Right kidney (tissue), 1 donor: ENCODE measurements at regions not wholly inside any gene's neighbourhood (a gene's known extent, or its start where the extent isn't known, plus 50 kb on each side); places are given as distances from the start of the nearest gene placed in this dataset.
"Not testable (repeated sequence)": the region's sequence is repeated elsewhere in the genome, so short reads cannot be mapped to it uniquely, and the experiment has no call there.

Experiments
- DNase-seq: peaks from one replicate; pipeline ENCODE4 v3.0.0-alpha.2; 2016

DNA sequence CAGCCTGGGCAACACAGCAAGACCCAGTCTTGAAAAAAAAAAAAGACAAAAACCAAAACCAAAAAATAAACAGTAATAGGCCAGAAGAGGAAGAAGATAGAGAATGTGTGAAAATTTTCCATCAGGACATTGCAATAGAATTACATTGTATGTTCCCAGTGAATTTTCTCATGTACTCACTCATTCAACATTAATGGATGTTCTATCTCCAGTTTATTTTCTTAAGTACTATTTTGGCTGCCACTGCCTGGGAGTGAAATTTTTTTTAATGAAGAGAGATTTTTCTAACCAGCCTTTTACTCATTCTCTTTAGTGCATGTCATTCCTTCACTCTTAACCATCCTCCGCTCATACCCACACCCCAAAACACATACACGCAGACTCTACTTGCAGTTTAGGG lies 282.8 kb downstream of the ALDH8A1 start:
- DNase-seq: no peak

DNA sequence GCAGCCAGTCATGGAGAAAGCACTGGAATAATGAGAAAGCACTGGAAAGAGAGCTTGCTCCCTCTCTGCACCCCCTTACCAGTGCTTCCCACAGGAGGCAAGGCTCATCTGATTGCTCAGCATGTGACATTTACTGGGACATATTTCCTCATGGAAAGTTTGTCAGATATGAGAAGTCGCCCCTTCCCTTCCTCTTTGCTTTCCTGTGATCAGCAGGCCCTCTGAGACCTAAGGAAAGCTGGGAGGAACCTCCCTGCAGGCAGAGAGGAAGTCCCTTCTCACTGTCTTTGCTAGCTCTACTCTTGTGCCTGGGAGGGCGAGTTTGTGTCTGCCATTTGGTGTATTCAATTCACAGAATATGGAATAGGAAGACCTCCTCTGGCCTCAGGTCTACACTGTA lies 283.8 kb downstream of the ALDH8A1 start:
- no peak for DNase-seq

DNA sequence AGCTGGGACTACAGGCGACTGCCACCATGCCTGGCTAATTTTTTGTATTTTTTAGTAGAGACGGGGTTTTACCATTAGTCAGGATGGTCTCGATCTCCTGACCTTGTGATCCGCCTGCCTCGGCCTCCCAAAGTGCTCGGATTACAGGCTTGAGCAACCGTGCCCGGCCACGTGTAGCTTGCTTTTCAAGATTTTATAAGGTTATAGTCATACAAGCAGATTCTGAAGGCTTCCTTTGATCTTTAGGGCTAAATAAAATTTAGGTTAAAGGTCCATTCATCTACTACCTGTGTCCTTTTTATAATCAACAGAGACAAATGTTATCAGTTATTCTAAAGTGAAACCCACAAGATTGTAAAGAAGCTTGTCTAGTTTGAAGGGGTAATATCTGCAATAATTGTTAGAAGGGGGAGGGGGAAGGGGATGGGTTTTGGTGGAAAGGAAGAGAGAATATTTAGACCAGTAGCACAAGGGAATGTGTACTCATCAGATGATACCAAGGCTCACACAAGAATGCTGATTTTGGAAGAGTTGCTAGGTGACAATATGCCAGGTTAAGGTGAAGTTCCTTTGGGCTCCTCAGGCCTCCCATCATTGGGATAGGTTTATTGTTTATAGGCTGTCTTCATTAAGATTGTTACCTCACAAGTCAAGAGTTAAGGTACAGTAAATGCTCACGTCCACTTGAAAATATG lies 284.7 kb downstream of the ALDH8A1 start:
- DNase-seq: no peak

DNA sequence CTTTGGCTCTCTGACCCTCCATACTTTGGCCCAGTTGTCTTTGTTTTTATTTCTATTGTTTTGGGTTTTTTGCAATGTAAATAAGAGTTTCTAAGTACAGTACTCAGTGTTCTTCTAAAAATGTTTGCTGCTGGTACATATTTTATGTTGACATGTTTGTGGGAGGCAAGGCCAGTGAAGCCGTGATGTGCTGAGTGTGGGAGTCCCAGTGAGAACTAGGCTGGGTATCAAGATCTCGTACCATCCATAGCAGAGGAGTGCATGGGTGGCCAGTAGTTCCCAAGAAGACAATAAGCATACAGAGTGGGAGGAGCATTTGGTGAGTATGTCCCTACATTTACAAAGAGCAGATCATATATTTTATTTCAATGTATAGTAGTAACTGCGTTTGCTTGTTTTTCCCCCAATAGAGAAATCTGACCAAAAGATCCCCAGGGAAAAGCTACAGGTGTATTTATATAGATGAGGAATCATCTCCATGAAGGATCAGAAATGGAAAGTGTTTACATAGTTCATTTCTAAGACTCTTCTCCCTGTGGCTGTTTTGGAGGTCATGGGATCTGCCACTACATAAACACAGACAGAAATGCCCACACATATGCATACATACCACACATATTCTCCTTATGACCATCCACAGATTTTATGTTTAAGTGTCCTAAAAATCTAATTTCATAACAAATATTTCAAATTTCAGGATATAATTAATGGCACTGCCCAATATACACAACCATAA lies 285.9 kb downstream of the ALDH8A1 start:
- no peak for DNase-seq

DNA sequence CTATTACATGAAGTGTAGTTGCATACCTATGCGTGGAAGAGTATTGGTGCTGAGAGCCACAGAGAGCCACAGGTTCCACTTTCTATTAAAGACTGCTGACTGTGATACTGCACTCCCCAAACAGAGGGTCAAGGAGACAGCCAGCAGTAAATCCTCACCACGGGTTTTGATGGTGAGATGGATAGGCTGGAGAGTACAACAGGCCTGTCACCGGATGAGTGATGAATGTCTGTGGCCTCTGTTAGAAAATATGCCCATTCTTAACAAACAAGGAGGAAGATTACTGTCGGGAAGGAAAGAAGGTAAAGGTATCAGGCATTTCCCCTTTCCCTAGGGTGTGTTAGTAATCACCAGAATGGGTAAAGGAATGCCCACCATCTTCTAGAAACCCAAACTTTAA lies 286.5 kb downstream of the ALDH8A1 start:
- no peak for DNase-seq

DNA sequence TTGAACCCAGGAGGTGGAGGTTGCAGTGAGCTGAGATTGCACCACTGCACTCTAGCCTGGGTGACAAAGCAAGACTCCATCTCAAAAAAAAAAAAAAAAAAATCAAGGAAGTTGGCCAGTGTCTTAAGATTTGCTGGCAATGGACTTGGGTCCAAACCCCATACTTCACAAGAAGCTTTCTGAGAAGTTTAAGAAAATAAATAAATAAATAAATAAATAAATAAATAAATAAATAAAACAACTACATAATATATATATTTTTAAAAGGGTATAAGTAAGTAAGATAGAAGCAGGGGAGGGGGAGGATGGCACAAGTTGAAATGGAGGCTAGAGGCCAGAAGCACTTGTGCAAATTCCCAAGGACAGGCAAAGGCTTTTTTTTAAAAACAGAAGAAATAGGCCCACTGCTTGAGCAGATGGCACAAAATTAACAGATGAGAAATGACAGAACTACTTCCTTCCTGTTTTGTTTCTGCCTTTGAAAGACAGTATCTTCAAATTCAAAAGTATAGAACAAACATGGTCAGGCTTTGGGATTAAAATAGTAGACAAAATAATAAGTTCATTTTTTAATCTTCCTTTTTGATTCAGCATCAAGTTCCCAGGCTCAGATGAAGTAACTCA lies 287.7 kb downstream of the ALDH8A1 start:
- no peak for DNase-seq

DNA sequence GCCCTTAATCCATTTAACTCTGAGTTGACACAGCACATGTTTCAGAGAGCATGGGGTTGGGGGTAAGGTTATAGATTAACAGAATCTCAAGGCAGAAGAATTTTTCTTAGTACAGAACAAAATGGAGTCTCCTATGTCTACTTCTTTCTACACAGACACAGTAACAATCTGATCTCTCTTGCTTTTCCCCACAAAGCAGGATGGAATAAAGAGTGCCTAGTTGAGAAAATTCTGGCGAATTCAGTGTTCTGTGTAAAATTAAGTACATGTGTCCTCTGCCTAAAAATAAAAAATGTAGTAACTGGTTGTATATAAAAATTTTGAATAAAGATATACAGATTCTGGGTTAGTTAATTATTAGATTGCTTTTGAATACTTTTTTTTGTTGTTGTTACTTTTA lies 290.0 kb downstream of the ALDH8A1 start:
- DNase-seq: not testable (repeated sequence)

DNA sequence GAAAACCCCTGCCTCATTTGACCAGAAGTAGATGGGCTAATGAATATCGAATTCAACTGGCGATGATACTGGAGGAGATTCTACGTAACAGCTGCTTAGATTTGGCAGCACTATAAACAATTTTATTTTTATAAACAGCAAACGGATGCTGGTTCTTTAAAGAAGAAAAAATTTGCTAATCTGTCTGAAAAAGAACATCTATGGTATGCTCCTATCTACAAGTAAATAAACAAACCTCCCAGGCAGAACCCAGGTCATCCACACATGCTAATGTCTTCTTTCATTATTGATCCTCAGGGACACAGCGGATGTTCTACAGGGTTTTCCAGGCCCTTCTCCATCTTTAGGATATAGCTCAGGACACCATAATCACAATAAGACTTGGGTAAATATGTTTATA lies 291.3 kb downstream of the ALDH8A1 start:
- DNase-seq: no peak

DNA sequence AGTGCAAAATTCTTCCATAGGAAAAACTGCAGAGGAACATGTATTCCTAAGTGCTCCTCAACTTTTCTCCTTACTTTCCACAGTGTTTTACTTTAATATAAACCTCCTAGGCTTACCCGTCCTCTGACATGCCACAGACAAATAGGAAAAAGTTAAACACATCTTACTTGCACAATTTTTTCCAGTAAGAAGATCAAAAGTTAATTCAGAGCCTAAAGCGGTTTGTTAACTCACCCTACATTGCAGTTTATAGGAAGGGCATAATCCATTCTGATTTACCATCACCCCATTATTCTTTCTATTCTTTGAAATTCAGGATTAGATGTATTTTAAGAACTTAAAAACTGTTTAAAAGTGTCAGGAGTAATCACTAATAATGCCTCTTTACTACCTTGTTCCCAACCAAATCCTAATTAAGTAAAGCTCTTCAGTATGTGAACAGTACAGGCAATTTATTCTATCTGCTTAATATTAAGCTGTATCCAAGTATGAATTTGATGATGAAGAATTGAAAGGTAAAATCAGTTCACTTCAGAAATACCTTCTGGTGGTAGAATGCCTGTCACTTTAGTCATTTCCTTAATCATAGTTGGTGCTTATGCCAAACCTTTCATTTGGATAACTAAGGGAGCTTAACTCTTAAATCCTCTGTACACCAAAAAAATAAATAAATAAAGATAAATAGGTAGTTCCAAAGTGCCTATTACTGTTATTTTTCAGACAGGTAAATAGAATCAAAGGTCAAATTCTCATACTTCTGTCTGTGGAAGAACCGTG lies 292.0 kb downstream of the ALDH8A1 start:
- DNase-seq: no peak

DNA sequence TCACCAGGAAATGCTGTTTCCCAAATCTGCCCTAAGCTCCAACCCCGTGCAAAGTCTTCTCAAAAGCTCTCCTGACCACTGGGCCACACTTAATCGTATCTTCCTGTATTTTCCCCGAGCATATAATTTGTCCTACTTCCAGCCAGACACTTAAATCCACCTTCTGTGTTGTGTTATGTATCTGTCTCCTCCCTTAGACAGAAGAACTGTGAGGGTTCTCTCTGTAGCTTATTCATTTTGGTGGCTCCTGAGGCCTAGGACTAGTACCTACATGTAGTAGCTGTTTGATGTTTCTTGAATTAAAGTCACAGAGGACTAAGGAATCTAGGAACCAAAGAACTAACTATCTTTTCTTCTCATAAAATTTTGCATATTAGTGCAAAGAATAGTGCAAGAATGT lies 292.6 kb downstream of the ALDH8A1 start:
- DNase-seq: no peak

DNA sequence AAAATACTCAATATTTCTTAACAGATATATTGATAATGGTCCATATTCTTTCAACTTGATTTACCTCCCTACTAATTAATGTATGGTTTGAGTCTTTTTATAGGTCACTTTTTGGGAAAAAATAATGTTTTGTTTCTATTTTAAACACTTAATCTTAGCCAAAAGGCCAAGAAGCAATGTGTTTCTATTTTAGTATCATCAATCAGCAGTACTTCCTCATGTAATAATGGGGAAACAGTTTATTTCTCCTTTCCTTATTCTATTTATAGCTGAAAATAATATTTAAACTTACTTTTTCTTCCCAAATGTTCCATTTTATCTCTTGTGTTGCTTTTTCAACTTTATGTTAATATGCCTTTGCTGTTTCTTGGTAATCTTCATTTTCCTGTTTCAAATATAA lies 295.1 kb downstream of the ALDH8A1 start:
- no peak for DNase-seq

DNA sequence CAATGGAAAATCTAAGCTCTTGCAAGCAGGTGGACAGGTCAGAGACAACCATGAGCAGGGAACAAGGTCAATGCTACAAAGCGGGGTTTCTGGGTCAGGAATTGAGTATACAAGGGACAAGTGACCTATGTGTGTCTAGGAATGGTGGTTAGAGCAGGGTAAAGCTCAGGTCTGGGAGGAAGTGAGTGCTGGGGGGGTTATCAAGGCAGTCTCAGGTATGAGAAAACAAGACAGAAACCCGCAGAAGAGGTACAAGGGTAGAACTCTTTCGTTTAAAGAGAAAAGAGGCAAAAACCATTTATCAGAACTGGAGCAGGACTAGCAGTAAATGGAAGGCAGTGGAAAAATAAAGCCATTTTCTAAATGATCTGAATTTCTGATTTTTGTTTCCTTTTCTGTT lies 298.4 kb downstream of the ALDH8A1 start:
- no peak for DNase-seq

DNA sequence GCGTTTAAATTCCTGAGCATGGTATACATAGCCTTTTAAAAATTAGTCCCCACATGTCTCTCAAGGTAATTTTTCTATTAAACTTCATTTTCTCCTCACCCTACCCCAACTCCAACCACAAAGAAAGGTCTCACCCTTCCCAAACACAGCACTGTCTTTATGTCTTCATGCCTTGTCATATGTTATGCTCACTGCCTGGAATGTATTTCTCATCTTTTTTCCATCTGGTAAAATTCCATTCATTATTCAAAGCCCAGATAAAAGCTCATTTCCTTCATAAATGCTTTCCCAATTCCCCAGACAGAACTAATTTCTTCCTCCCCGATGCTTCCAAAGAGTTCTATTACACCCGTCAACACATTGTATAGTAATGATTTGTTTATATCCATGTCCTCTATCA lies 302.0 kb downstream of the ALDH8A1 start:
- DNase-seq: no peak

DNA sequence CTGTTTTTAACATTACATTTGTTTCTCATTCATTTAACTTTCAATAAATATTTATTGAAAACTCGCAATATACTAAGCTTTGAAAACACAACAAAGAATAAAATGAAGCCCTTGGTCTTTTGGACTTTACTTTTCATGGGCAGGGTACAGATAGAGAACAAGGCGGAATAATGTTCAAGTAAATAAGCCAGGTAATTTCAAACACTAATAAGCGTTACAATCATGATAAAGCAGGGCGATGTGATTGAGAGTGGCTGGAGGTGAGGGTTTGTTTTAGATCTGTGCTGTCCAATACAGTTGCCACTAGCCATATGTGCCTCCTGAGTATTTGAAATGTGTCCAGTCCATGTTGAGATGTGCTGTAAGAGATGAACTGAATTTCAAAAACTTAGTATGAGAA lies 307.1 kb downstream of the ALDH8A1 start:
- no peak for DNase-seq

DNA sequence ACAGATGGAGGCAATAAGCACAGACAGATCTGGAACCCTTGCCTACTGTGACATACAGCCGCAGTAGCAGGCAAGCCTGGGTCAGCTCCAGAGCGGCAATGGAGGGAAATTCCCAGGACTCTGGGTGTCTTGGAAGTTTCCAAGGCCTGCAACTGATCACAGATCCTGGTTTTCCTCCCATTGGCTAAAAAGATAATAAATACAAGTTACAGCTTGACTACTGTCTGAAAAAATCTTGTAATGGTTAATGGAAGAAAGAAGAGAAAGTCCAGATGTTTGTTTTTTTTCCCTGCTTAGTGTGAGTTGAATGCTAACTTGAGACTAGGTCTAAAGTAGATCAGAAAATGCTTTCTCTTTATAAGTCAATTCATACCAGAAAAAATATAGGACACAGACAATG lies 307.6 kb downstream of the ALDH8A1 start:
- no peak for DNase-seq

DNA sequence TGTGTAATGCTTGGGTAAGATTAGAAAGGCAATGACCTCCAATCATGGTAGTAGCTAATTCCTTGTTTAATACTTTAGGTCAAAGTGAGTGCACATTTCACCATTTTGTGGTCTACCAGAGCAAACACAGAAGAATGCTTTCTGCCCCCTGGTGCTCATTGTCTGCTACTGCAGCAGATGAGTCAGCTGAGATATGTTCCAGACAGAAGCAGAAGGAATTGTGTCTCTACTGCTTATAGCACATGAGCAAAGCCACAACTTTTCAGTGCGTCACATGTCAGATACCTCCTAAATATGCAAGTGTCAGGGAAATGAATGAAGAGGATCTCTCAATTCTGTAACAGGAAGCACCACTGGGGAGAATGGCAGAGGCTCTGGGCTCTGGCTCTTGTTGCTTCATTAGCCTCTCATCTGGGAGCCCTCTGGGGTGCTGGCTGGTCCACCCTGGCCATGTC lies 308.9 kb downstream of the ALDH8A1 start:
- peak; percentile 38 for DNase-seq

DNA sequence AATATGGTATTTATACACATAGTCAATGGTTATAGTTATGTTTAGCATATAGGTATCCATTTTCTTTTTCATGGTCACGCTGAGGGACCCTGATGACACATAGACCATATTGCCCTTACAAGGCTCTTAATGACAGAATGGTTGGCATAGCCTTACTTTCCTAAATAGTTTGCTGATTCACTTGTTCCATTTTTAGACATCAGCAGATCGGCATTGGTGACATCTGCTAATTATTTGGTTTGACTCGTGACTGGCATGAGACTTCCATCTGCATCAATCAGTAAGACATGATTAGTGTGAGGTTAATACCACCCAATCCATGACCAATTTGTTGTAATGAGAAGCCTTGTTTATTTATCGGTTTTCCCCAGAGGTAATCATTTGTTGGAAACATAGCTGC lies 309.7 kb downstream of the ALDH8A1 start:
- DNase-seq: no peak

DNA sequence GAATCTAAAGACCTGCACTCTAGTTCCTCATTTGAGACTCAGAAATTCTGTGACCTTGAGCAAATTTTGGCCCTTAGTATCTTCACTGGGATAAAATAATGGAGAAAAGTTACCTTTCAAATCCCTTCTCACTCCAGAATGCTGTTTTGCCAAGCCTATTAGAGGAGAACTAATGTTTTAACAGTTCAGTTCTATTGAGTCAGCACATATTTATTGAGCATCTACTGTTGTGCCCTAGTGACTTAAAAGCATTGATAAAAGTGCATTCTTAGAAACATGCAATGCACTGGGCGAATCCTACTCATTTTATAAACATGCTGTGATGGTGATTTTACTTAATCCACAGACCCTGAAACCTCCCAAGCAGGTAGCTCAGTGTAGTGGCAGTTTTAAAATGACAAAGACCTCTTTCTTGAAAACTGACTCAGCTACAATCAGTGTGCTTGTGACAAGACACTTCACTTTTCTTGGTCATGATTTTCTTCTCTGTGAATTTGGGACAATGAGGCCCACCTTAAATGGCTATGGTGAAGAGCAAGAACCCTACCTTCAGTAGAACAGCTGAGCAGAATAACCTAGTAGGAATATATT lies 312.0 kb downstream of the ALDH8A1 start:
- no peak for DNase-seq

DNA sequence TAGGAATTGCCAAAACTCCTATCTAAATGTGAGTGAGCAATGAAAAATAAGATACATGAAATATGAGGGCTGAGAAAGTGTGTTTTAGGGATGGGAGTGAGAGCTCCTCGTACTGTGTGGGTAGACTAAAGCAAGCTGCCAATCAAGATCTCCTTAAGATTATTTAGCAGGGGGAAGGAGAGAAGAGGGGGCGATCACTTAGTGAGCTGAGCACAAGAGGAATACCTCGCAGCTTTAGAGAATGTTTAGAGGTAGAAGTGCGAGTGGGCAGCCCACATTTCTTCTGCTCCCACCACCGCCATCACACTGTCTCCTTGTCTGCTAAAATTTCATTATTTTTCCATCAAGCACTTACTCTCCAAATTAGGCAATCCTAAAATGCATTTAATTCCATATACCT lies 312.6 kb downstream of the ALDH8A1 start:
- DNase-seq: no peak

DNA sequence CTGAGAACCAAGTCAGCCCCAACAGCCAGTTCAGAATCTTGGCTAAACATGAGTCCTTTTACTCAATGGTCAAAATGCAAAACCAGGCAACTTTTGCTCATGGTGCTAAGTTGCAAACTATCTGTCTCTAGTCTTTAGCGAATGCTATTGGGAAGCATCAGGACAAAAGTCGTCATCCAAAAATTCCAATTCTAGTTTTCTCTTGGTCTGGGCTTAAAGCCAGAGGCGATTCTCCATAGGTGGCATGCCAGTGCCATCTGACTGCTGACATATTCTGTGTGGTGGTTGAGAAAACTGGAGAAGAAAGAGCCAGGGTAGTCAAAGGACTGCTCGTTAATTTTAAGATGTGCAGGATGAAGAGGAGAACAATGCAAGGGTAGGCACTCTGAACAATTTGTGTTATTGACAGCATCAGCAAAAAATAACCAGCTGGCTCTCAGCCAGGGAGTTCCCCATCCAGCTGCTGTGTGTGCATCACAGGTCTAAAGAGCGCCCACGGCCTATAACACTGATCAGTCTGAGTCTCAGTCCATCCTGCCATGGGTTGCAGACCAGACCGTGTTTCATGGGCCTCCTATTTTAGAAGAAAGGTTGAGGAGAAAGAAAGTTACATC lies 313.6 kb downstream of the ALDH8A1 start:
- DNase-seq: no peak

DNA sequence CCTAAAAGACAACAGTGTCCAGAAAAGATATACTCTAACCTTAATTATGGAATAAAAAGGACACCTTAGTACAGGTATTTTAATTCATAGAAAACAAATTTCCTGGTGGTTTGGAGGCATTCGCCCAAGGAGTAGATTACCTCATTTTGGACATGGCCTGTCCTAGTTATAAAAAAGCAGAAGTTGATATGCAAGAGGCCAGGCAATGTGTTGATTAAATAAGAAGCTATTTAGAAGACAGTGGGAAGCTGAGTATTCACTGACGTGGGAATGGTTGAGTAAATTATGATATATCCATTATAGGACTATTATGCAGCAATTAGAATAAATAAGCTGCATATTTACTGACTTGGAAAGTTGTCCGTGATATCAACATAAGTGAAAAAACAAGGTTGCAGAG lies 314.9 kb downstream of the ALDH8A1 start:
- DNase-seq: no peak

DNA sequence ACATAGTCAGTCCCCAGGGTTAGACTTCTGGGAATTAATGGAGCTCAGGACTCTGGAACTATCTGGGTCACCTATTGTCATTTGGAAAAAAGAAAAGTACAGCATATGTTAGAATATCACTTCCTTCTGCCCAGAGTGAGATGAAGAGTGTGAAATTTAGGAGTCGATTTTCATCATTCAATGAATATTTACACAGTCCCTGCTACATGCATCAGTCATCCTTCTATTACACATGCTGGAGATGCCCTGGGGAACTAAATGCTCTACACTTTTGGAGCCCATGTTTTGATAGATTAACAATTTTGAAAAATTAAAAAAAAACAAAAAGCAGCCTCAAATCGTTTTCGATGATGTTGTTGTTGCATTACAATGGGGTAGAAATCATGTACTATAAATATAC lies 315.4 kb downstream of the ALDH8A1 start:
- DNase-seq: no peak
